ENCODE measurements at regions not wholly inside any gene's neighbourhood (a gene's known extent, or its start where the extent isn't known, plus 50 kb on each side); places are given as distances from the start of the nearest gene placed in this dataset.

DNA sequence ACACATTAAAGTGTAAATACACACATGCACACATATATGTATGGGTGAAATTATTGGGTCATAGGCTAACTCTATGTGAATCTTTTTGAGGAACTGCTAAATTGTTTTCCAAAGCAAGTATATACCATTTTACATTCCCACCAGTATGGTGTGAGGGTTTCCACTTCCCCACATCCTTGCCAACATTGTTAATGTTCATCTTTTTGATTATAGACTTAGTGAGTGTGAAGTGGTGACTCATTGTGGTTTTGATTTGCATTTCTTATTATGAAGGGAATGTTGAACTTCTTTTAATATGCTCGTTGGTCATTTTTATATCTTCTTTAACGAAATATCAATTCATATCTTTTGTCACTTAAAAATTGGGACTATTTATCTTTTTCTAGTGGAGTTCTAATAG is 181.8 kb upstream of the GCFC2 start:
- TF ChIP-seq, protein P1, sequence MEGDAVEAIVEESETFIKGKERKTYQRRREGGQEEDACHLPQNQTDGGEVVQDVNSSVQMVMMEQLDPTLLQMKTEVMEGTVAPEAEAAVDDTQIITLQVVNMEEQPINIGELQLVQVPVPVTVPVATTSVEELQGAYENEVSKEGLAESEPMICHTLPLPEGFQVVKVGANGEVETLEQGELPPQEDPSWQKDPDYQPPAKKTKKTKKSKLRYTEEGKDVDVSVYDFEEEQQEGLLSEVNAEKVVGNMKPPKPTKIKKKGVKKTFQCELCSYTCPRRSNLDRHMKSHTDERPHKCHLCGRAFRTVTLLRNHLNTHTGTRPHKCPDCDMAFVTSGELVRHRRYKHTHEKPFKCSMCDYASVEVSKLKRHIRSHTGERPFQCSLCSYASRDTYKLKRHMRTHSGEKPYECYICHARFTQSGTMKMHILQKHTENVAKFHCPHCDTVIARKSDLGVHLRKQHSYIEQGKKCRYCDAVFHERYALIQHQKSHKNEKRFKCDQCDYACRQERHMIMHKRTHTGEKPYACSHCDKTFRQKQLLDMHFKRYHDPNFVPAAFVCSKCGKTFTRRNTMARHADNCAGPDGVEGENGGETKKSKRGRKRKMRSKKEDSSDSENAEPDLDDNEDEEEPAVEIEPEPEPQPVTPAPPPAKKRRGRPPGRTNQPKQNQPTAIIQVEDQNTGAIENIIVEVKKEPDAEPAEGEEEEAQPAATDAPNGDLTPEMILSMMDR (IDR thresholded peaks at IDR 0.05): no peak
- TF ChIP-seq ZNF138 (CRISPR knock-in tag; conservative IDR thresholded peaks at IDR 0.05) (no peak), ZNF263 (CRISPR knock-in tag; IDR thresholded peaks at IDR 0.05; ENCODE audit: low read depth) (no peak), FOXP1 (CRISPR knock-in tag; IDR thresholded peaks at IDR 0.05; ENCODE audit: borderline replicate concordance) (no peak)
- TF ChIP-seq, protein P2, sequence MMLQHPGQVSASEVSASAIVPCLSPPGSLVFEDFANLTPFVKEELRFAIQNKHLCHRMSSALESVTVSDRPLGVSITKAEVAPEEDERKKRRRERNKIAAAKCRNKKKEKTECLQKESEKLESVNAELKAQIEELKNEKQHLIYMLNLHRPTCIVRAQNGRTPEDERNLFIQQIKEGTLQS (CRISPR knock-in tag; conservative IDR thresholded peaks at IDR 0.05): no peak
- TF ChIP-seq, protein P3, sequence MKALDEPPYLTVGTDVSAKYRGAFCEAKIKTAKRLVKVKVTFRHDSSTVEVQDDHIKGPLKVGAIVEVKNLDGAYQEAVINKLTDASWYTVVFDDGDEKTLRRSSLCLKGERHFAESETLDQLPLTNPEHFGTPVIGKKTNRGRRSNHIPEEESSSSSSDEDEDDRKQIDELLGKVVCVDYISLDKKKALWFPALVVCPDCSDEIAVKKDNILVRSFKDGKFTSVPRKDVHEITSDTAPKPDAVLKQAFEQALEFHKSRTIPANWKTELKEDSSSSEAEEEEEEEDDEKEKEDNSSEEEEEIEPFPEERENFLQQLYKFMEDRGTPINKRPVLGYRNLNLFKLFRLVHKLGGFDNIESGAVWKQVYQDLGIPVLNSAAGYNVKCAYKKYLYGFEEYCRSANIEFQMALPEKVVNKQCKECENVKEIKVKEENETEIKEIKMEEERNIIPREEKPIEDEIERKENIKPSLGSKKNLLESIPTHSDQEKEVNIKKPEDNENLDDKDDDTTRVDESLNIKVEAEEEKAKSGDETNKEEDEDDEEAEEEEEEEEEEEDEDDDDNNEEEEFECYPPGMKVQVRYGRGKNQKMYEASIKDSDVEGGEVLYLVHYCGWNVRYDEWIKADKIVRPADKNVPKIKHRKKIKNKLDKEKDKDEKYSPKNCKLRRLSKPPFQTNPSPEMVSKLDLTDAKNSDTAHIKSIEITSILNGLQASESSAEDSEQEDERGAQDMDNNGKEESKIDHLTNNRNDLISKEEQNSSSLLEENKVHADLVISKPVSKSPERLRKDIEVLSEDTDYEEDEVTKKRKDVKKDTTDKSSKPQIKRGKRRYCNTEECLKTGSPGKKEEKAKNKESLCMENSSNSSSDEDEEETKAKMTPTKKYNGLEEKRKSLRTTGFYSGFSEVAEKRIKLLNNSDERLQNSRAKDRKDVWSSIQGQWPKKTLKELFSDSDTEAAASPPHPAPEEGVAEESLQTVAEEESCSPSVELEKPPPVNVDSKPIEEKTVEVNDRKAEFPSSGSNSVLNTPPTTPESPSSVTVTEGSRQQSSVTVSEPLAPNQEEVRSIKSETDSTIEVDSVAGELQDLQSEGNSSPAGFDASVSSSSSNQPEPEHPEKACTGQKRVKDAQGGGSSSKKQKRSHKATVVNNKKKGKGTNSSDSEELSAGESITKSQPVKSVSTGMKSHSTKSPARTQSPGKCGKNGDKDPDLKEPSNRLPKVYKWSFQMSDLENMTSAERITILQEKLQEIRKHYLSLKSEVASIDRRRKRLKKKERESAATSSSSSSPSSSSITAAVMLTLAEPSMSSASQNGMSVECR (CRISPR knock-in tag; IDR thresholded peaks at IDR 0.05; ENCODE audit: borderline replicate concordance): no peak
